HG03095 (cell line): ENCODE measurements at regions not wholly inside any gene's neighbourhood (a gene's known extent, or its start where the extent isn't known, plus 50 kb on each side); places are given as distances from the start of the nearest gene placed in this dataset.
"Not testable (repeated sequence)": the region's sequence is repeated elsewhere in the genome, so short reads cannot be mapped to it uniquely, and the experiment has no call there.

Experiments
- ATAC-seq: cut with Tn5 transposase; IDR thresholded peaks from one replicate; pipeline ENCODE4 v1.9.1; 2021; ENCODE audit warnings: moderate library complexity; ENCODE audit not compliant: unreplicated experiment

GRCh38 chr2:8545695-8546611 lies 135.9 kb upstream of the ID2 start:
- no peak for ATAC-seq

GRCh38 chr2:8546612-8547283 lies 135.1 kb upstream of the ID2 start:
- ATAC-seq: no peak

GRCh38 chr2:8547284-8548064 lies 134.4 kb upstream of the ID2 start:
- ATAC-seq: no peak

- ATAC-seq: no peak
These were observed 133.7 kb upstream of the ID2 start for GRCh38 chr2:8548065-8548618.

- ATAC-seq: no peak
These were observed 133.2 kb upstream of the ID2 start for GRCh38 chr2:8548619-8549150.

- ATAC-seq: no peak
These were observed 132.5 kb upstream of the ID2 start for GRCh38 chr2:8549273-8549922.

- ATAC-seq: no peak
These were observed 131.9 kb upstream of the ID2 start for GRCh38 chr2:8549942-8550341.

- ATAC-seq: no peak
These were observed 131.4 kb upstream of the ID2 start for GRCh38 chr2:8550481-8550880.

GRCh38 chr2:8550937-8551621 lies 130.8 kb upstream of the ID2 start:
- ATAC-seq: no peak

GRCh38 chr2:8551622-8552074 lies 130.2 kb upstream of the ID2 start:
- no peak for ATAC-seq

- ATAC-seq: peak; percentile 56
These were observed 129.5 kb upstream of the ID2 start for GRCh38 chr2:8552293-8552801.

GRCh38 chr2:8553643-8554042 lies 128.2 kb upstream of the ID2 start:
- ATAC-seq: no peak

- ATAC-seq: no peak
These were observed 127.5 kb upstream of the ID2 start for GRCh38 chr2:8554296-8554806.

- ATAC-seq: no peak
These were observed 126.3 kb upstream of the ID2 start for GRCh38 chr2:8555543-8555942.

GRCh38 chr2:8558096-8558495 lies 123.8 kb upstream of the ID2 start:
- no peak for ATAC-seq

GRCh38 chr2:8558956-8559355 lies 122.9 kb upstream of the ID2 start:
- ATAC-seq: no peak

- no peak for ATAC-seq
These were observed 122.1 kb upstream of the ID2 start for GRCh38 chr2:8559805-8560204.

- not testable (repeated sequence) for ATAC-seq
These were observed 120.2 kb upstream of the ID2 start for GRCh38 chr2:8561692-8562091.

GRCh38 chr2:8563814-8564474 lies 117.9 kb upstream of the ID2 start:
- no peak for ATAC-seq
